ENCODE measurements at regions not wholly inside any gene's neighbourhood (a gene's known extent, or its start where the extent isn't known, plus 50 kb on each side); places are given as distances from the start of the nearest gene placed in this dataset.

- Histone ChIP-seq H3K79me2 (ENCODE audit: low read depth) (no peaks in the 10 kb centered on the region), H2AFZ (no peak overlapping the region), H3K4me1 (replicated peaks; ENCODE audit: insufficient read depth) (no peaks in the 10 kb centered on the region), H3K36me3 (ENCODE audit: low read depth) (no peaks in the 10 kb centered on the region), H3K27ac (no peak overlapping the region), H3F3A (ENCODE audit: insufficient read depth, low read depth) (no peaks in the 10 kb centered on the region), H3K4me2 (no peak overlapping the region), H3K9me2 (ENCODE audit: insufficient read depth) (no peaks in the 10 kb centered on the region), H3K9me3 (ENCODE audit: insufficient read depth, low read depth) (no peaks in the 10 kb centered on the region), H3K27me3 (ENCODE audit: insufficient read depth, low read depth) (peaks cover 36% of the 10 kb centered on the region), H3K4me3 (no peak overlapping the region), H4K20me1 (ENCODE audit: insufficient read depth) (no peaks in the 10 kb centered on the region)
- no TSS peak for BruUV-seq (replicated peaks)
- ChIA-PET CTCF (no interaction called here), POLR2A (ENCODE audit: unreplicated experiment) (no interaction called here)
- no peak for DNase-seq
- TF ChIP-seq EZH2 (IDR thresholded peaks at IDR 0.05; ENCODE audit: low read depth) (no peak), CTCF (conservative IDR thresholded peaks at IDR 0.05) (no peak)
- intact Hi-C loops (cut with micrococcal nuclease; ENCODE audit: unreplicated experiment): no loop called here
Observed at GRCh38 chr2:41668529-41668928, 379.3 kb upstream of the PKDCC start.

- POLR2A ChIA-PET (ENCODE audit: unreplicated experiment): no interaction called here
- no TSS peak for BruUV-seq (replicated peaks)
Observed at GRCh38 chr2:41678639-41679038, 369.2 kb upstream of the PKDCC start.

GRCh38 chr2:41686156-41686555 is 361.7 kb upstream of the PKDCC start:
- no peaks in the 10 kb centered on the region for H4K20me1 ChIP-seq (ENCODE audit: insufficient read depth)
- TF ChIP-seq EZH2 (IDR thresholded peaks at IDR 0.05; ENCODE audit: low read depth): no peak
- TF ChIP-seq CTCF (conservative IDR thresholded peaks at IDR 0.05): no peak
- BruUV-seq (replicated peaks): no TSS peak
- H3K9me3 ChIP-seq (ENCODE audit: insufficient read depth, low read depth): no peaks in the 10 kb centered on the region
- H3K27me3 ChIP-seq (ENCODE audit: insufficient read depth, low read depth): no peaks in the 10 kb centered on the region
- no peak overlapping the region for H3K27ac ChIP-seq
- DNase-seq: no peak
- no peaks in the 10 kb centered on the region for H3K79me2 ChIP-seq (ENCODE audit: low read depth)
- no peak overlapping the region for H2AFZ ChIP-seq
- no peaks in the 10 kb centered on the region for H3K36me3 ChIP-seq (ENCODE audit: low read depth)
- no peak overlapping the region for H3K4me2 ChIP-seq
- intact Hi-C loops (cut with micrococcal nuclease; ENCODE audit: unreplicated experiment): no loop called here
- H3K4me3 ChIP-seq: no peak overlapping the region
- ChIA-PET CTCF (no interaction called here), POLR2A (ENCODE audit: unreplicated experiment) (no interaction called here)
- H3K4me1 ChIP-seq (replicated peaks; ENCODE audit: insufficient read depth): no peaks in the 10 kb centered on the region
- no peaks in the 10 kb centered on the region; the same call in 1 of the 2 replicates for H3K9me2 ChIP-seq (ENCODE audit: insufficient read depth)
- no peaks in the 10 kb centered on the region for H3F3A ChIP-seq (ENCODE audit: insufficient read depth, low read depth)

More at GRCh38 chr2:41678639-41679038, 369.2 kb upstream of the PKDCC start:
- intact Hi-C loops (cut with micrococcal nuclease; ENCODE audit: unreplicated experiment): no loop called here
- Histone ChIP-seq H2AFZ (no peak overlapping the region), H3K27me3 (ENCODE audit: insufficient read depth, low read depth) (no peaks in the 10 kb centered on the region), H3K36me3 (ENCODE audit: low read depth) (no peaks in the 10 kb centered on the region), H3K9me2 (ENCODE audit: insufficient read depth) (peaks cover 4% of the 10 kb centered on the region; the same call in 1 of the 2 replicates), H3K4me1 (replicated peaks; ENCODE audit: insufficient read depth) (no peaks in the 10 kb centered on the region), H3K9me3 (ENCODE audit: insufficient read depth, low read depth) (no peaks in the 10 kb centered on the region), H3F3A (ENCODE audit: insufficient read depth, low read depth) (no peaks in the 10 kb centered on the region), H3K4me3 (no peak overlapping the region), H4K20me1 (ENCODE audit: insufficient read depth) (no peaks in the 10 kb centered on the region), H3K79me2 (ENCODE audit: low read depth) (no peaks in the 10 kb centered on the region), H3K4me2 (no peak overlapping the region), H3K27ac (no peak overlapping the region)
- no peak for DNase-seq
- CTCF ChIA-PET: no interaction called here
- TF ChIP-seq EZH2 (IDR thresholded peaks at IDR 0.05; ENCODE audit: low read depth) (no peak), CTCF (conservative IDR thresholded peaks at IDR 0.05) (no peak)

All from PC-9 (cell line).